ENCODE measurements at regions not wholly inside any gene's neighbourhood (a gene's known extent, or its start where the extent isn't known, plus 50 kb on each side); places are given as distances from the start of the nearest gene placed in this dataset.

DNA sequence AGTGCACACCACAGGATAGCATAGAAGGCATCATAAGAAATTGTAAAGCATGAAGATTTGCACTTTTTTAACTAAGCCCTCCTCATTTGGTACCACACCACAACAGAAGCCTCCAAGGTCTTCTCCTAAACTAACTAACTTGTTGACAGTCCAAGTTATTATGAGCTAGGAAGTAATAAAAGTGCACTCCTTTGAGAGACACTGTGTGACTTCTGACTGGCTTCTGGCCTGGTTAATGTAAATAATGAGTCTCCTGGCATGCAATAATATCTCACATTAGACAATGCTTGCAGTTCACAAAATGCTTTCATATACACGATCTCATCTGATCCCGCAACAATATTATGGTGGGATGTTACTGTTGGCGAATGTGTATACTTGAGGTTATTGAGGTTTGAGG, 103.9 kb upstream of the SLC24A5 start:
- Histone ChIP-seq H4K20me1 (ENCODE audit: insufficient read depth, low read length, poor library complexity, severe bottlenecking) (no peaks in the 10 kb centered on the region), H3K4me1 (ENCODE audit: insufficient read depth, low read length, poor library complexity, severe bottlenecking) (no peaks in the 10 kb centered on the region), H3F3A (ENCODE audit: low read depth) (no peaks in the 10 kb centered on the region), H3K9ac (ENCODE audit: low read depth, low read length, poor library complexity, severe bottlenecking) (no peak overlapping the region), H3K4me3 (ENCODE audit: low read length, poor library complexity, severe bottlenecking) (no peak overlapping the region), H2AFZ (ENCODE audit: low read length) (no peak overlapping the region), H3K9me3 (ENCODE audit: insufficient read depth, low read depth, low read length) (no peaks in the 10 kb centered on the region), H3K27me3 (ENCODE audit: insufficient read depth, low read length, poor library complexity, severe bottlenecking) (no peaks in the 10 kb centered on the region), H3K79me2 (ENCODE audit: insufficient read depth, low read length) (no peaks in the 10 kb centered on the region), H3K9me2 (replicated peaks; ENCODE audit: low read depth, low read length) (no peaks in the 10 kb centered on the region), H3K36me3 (ENCODE audit: insufficient read depth, low read length) (no peaks in the 10 kb centered on the region), H3K4me2 (ENCODE audit: low read depth, low read length, poor library complexity, severe bottlenecking) (no peak overlapping the region)
- TF ChIP-seq EZH2phosphoT487 (IDR thresholded peaks at IDR 0.05; ENCODE audit: borderline replicate concordance) = no peak
- TF ChIP-seq, protein P1, sequence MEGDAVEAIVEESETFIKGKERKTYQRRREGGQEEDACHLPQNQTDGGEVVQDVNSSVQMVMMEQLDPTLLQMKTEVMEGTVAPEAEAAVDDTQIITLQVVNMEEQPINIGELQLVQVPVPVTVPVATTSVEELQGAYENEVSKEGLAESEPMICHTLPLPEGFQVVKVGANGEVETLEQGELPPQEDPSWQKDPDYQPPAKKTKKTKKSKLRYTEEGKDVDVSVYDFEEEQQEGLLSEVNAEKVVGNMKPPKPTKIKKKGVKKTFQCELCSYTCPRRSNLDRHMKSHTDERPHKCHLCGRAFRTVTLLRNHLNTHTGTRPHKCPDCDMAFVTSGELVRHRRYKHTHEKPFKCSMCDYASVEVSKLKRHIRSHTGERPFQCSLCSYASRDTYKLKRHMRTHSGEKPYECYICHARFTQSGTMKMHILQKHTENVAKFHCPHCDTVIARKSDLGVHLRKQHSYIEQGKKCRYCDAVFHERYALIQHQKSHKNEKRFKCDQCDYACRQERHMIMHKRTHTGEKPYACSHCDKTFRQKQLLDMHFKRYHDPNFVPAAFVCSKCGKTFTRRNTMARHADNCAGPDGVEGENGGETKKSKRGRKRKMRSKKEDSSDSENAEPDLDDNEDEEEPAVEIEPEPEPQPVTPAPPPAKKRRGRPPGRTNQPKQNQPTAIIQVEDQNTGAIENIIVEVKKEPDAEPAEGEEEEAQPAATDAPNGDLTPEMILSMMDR (conservative IDR thresholded peaks at IDR 0.05; ENCODE audit: low read length) = no peak

DNA sequence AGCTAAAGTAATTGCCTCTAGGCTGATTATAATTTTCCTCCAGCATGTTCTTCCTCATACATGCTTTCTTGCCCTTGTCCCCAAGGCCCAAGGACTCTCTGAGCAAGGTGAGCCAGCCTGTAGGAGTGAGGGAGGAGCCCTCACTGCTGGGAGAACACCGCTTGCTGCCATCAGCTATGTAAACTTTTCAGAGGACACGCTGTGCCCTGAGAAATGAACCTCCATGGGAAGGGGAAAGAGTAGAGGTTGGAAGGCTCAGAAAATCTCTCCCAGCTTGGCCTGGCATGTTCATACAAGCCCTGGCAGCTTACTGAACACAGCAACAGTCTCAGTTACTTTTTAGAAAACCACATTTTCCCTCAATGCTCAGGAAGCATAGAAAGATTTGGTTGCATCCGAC, 103.0 kb upstream of the SLC24A5 start:
- no peaks in the 10 kb centered on the region for H3K79me2 ChIP-seq (ENCODE audit: insufficient read depth, low read length)
- TF ChIP-seq EZH2phosphoT487 (IDR thresholded peaks at IDR 0.05; ENCODE audit: borderline replicate concordance) = no peak
- TF ChIP-seq, protein P1 (conservative IDR thresholded peaks at IDR 0.05; ENCODE audit: low read length) = no peak
- H3K9me2 ChIP-seq (replicated peaks; ENCODE audit: low read depth, low read length) = no peaks in the 10 kb centered on the region
- H3K36me3 ChIP-seq (ENCODE audit: insufficient read depth, low read length) = no peaks in the 10 kb centered on the region
- H3F3A ChIP-seq (ENCODE audit: low read depth) = no peaks in the 10 kb centered on the region
- H3K9me3 ChIP-seq (ENCODE audit: insufficient read depth, low read depth, low read length) = no peaks in the 10 kb centered on the region
- no peaks in the 10 kb centered on the region for H3K27me3 ChIP-seq (ENCODE audit: insufficient read depth, low read length, poor library complexity, severe bottlenecking)
- no peak overlapping the region for H3K4me2 ChIP-seq (ENCODE audit: low read depth, low read length, poor library complexity, severe bottlenecking)
- no peaks in the 10 kb centered on the region for H4K20me1 ChIP-seq (ENCODE audit: insufficient read depth, low read length, poor library complexity, severe bottlenecking)
- no peaks in the 10 kb centered on the region for H3K4me1 ChIP-seq (ENCODE audit: insufficient read depth, low read length, poor library complexity, severe bottlenecking)
- no peak overlapping the region for H3K4me3 ChIP-seq (ENCODE audit: low read length, poor library complexity, severe bottlenecking)
- no peak overlapping the region for H3K9ac ChIP-seq (ENCODE audit: low read depth, low read length, poor library complexity, severe bottlenecking)
- no peak overlapping the region for H2AFZ ChIP-seq (ENCODE audit: low read length)

DNA sequence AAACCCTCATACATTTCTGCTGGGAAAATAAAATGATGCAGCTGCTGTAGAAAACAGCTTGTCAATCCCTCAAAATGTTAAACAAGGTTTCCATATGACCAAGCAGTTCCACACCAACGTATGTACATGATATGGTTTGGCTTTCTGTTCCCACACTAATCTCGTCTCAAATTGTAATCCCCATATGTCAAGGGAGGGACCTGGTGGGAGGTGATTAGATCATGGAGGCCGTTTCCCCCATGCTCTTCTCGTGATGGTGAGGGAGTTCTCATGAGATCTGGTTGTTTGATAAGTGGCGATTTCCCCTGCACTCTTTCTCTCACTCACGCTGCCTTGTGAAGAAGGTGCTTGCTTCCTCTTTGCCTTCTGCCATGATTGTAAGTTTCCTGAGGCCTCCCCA, 100.6 kb upstream of the SLC24A5 start:
- Histone ChIP-seq H3K9me2 (replicated peaks; ENCODE audit: low read depth, low read length) (no peaks in the 10 kb centered on the region), H3K79me2 (ENCODE audit: insufficient read depth, low read length) (no peaks in the 10 kb centered on the region), H3K4me2 (ENCODE audit: low read depth, low read length, poor library complexity, severe bottlenecking) (no peak overlapping the region), H3K36me3 (ENCODE audit: insufficient read depth, low read length) (no peaks in the 10 kb centered on the region), H3K9me3 (ENCODE audit: insufficient read depth, low read depth, low read length) (no peaks in the 10 kb centered on the region), H3K27me3 (ENCODE audit: insufficient read depth, low read length, poor library complexity, severe bottlenecking) (no peaks in the 10 kb centered on the region), H2AFZ (ENCODE audit: low read length) (no peak overlapping the region), H4K20me1 (ENCODE audit: insufficient read depth, low read length, poor library complexity, severe bottlenecking) (no peaks in the 10 kb centered on the region), H3F3A (ENCODE audit: low read depth) (no peaks in the 10 kb centered on the region), H3K4me1 (ENCODE audit: insufficient read depth, low read length, poor library complexity, severe bottlenecking) (no peaks in the 10 kb centered on the region), H3K4me3 (ENCODE audit: low read length, poor library complexity, severe bottlenecking) (no peak overlapping the region), H3K9ac (ENCODE audit: low read depth, low read length, poor library complexity, severe bottlenecking) (no peak overlapping the region)
- TF ChIP-seq EZH2phosphoT487 (IDR thresholded peaks at IDR 0.05; ENCODE audit: borderline replicate concordance) = no peak
- TF ChIP-seq, protein P1 (conservative IDR thresholded peaks at IDR 0.05; ENCODE audit: low read length) = no peak

Measured in Loucy (cell line).